ENCODE measurements at regions not wholly inside any gene's neighbourhood (a gene's known extent, or its start where the extent isn't known, plus 50 kb on each side); places are given as distances from the start of the nearest gene placed in this dataset.
"Not testable (repeated sequence)": the region's sequence is repeated elsewhere in the genome, so short reads cannot be mapped to it uniquely, and the experiment has no call there.

DNA sequence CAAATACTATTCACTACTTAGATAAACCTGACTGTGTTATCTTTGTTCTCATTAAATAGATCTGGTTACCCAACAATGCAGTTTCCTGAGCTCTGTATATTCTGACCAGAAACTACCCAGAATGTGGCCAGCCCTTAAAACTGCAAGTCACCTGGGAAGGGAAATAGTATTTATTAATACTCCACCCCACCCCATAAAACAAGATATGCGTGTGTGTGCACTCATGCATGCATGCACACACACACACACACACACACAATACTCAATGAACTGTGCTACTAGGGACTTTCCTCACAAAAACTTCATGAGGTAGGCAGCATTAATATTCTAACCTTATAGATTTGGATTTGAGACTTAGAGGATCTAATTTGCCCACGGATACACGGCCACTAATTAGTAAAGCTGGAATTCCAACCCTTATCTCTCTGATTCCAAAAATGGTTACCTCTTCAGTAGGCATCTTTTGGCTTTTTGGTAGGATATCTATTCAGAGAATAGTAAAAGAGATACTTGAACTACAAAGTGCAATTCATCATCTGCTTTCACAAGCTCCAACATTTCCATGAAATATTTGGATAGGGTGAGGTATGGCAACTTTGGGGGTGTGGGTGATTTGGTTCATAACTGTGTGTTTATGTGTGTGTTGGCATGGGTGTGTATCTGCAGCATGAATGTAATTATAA is 197.0 kb upstream of the CFAP20DC start:
- DNase-seq, result peak in 1 of 2 experiments; percentile 6

DNA sequence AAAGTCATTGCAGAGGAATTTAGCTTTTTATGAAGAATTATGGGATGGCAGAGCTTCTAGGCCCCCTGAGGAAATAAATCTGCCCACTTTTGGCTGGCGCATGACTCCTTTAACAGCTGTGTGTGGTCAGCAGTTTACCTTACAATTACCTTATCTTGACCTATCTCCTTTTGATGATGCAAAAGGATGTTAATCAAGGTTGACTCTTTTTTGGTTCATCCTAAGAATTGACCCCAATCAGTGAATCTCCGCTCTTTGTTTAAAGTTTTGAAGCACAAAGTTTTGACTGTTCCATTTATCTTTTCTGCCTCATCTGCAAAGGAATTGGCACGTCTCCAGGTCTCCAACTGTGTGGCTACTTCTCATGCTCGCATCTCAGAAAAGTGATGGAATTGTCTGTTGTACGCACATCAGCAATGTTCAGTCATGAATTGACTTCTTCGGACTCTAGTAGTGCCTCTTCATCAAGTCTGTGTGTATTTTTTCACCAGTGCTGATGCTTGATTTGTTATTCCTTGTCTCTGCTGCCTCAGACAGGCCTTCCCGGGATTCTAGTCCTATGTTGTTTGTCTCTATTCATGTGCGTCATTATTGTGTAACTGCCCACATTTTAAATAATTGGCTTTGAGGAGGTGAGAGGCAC is 196.2 kb upstream of the CFAP20DC start:
- DNase-seq, result no peak

DNA sequence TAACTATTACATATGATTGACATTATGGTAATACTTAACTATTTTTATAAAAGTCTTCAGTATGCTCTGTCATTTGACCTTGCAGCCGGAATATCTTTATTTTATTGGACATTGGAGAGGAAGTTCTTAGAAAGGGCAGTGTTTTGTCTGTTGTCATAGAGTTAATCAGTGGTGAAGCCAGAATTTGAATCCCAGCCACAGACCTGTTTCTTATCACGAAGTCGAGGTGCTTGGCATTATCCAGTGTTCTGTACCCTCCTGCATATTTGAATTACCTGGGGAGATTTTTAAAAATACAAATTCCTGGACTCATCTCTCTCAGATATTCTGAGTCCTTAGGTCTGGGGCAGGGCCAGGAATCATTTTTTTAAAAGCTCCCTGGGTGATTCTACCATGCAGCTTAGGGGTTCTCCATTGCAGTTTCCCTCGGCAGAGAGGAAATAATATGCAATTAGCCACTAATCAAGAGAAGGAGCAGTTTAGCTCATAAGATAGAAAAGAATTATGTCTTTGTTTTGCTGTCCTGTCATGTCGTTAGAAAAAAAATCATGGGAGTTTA is 195.6 kb upstream of the CFAP20DC start:
- no peak for DNase-seq

DNA sequence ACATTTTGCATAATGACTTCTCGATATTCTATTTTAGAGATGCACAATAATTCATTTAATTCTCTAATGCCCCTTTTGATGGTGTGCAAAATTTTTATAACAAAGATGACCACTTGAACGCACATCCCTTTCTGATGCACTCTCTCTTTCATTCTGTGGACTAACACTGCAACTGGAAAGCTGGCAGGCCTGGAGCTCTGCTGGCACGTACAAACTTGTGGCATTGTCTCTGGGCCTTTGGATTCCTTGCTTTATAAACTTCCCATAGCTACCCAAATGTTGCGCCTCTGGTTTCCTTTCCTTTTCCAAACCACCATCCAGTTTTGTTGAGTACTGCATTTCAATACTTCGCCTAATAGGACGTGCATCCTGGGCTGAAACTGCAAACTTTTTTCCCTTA is 194.5 kb upstream of the CFAP20DC start:
- no peak for DNase-seq

DNA sequence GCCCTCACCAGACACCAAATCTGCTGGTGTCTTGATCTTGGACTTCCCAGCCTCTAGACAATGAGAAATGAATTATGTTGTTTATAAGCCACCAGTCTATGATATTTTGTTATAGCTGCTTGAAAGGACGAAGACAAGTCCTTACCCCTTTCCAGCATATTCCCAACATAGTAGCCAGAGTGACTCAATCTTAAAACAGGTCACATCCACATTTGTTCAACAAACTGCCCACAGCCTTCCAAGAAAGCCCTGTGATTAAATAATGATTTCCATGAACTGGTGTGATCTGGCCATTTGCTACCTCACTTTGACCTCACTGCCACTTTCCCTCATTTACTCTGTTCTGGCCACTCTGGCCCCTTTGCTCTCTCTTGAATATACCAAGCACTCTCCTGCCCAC is 193.7 kb upstream of the CFAP20DC start:
- no peak for DNase-seq

DNA sequence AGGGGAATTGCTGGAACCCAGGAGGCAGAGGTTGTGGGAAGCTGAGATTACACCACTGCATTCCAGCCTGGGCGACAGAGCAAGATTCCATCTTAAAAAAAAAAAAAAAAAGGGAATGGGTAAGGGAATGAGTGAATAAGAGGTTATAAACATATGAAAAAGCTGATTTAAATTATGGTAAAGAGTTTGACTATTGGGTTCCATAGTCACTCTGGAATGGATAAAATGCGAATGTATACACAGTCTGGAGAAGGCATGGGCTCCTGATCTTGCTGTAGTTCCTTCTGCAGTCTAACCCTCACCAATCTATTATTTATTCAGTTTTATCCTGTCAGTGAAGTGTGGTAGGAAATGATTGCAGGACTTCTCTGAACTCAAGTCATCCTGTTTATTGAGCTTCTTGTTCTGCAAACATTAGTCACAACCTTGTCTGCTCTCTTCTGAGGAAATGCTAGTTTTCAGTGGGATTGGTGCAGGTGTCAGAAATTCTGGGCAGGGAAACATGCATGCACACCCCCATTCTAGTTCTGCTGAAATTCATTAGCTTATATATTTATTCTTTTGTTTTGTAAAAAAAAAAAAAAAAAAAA is 190.9 kb upstream of the CFAP20DC start:
- DNase-seq, result peak; percentile 9 to 15

DNA sequence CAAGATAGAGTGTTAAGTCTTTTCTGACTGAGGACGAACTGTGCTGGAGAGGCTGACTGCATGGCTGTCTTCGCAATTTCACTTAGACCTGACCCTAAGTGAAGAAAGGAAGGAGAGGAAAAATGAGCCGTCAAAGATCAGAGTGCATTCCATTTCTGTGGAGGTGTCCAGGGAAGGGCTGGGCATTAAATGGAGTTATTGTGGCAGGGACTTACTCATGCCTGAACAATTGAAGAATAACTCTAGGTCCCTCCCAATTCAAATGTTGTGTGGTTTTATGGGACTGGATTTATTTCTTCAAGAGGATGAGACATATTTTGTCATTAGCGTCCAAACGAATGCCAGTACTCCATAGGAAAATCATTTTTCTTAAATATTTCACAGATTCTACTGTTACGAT is 187.3 kb upstream of the CFAP20DC start:
- no peak for DNase-seq

DNA sequence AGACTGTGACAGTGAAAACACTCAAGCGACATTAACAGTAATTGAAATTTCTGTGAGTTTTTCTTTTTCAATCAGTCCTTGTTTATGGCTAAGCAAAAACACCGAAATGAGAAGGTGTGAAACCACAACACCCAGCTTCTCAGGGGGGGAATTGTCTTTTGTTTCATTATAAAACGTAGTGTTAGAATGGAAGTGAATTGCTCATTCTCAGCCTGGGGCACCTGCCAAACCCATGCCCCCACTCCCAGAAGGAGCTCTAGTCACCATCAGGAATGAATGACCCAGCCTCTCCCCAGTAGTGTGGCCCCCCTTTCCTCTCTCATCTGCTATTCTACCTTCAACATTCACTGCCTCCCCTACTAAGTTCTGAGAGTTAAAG is 185.8 kb upstream of the CFAP20DC start:
- DNase-seq, result no peak

DNA sequence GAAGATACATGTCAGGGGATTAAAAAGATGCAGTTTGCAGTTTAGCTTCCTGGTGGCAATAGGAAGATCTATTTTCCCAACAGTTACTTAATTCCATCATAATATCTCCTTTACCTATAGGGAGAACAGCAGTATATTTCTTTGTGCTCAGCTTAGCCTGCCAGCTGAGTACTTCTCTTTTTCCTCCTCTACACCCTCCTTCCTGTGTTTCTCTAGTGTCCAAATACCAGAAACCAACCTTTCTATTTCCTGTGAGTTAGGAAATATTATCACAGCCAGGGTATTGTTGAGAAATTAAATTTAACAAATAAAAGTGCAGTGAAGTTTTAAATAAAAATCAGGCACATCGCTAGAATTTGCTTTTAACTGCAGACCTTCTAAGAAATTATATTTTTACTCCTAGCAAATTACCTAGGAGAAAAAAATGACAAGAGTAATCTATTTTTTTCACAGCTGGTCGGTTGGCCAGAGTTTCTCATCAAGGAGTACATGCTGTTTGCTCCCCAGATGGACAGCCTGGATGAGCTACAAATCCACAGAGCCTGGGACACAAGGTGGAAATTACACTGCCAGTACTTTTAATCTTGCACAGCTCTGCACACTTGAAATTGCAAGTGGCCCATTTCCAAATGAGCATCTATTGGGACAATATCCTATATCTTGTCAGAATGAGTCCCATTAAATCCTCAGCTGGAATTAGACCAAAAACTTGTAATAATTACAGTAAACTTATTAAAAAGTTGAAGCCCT is 185.2 kb upstream of the CFAP20DC start:
- DNase-seq, result peak; percentile 89 to 96

DNA sequence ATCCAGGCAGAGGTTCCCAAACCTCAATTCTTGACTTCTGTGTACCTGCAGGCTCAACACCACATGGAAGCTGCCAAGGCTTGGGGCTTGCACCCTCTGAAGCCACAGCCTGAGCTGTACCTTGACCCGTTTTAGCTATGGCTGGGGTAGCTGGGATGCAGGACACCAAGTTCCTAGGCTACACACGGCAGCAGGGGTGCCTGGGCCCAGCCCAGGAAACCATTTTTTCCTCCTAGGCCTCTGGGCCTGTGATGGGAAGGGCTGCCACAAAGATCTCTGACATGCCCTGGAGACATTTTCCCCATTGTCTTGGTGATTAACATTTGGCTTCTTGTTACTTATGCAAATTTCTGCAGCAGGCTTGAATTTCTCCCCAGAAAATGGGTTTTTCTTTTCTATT is 180.6 kb upstream of the CFAP20DC start:
- DNase-seq, result not testable (repeated sequence)

DNA sequence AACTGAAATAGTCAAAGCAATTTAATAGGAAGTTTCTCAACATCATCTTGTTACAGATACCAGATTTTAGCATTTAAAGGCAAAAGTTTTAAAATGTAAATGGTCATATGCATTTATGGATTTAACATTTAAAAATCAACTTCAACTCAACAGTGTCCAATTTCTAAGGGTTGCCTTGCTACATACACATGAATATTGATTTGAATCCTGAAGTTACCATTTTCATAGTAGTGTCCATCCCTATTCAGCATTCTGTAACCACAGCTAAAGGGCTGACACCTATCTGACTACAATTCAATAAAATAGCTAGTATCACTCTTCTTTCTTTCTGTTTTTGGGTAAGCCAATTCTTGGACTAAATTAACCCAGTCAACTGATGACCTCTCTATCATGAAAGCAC is 164.0 kb upstream of the CFAP20DC start:
- DNase-seq, result no peak

DNA sequence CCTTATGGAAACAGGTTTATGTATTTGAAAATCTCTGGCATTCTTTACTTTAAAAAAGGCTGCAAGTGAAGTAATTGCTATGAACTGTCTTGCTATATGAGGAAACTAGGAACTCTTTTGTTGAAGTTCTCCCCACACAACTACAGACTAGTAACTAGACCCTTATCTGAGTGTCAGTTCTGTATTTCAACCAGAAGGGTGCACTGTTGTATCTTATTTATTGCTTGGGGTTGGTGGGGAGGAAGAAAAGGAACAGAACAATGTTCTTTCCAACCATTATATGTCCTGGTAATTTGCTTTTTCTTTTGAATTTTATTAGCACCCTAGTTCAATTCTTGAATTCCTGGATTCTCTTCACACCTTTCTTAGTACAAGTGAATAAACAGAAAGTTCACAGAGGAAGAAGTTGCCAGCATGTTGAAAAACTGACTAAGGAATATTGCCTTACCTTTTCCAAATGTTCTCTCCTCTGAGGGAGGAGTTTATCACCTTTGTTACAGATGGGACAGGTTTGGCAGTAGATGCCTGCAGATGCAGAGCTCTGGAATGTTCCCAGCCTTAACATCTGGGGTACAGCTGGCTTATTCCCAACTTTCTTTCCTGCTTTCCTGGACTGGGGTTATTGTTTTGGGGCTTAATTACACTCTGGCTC is 162.4 kb upstream of the CFAP20DC start:
- peak; percentile 69 to 75 for DNase-seq

DNA sequence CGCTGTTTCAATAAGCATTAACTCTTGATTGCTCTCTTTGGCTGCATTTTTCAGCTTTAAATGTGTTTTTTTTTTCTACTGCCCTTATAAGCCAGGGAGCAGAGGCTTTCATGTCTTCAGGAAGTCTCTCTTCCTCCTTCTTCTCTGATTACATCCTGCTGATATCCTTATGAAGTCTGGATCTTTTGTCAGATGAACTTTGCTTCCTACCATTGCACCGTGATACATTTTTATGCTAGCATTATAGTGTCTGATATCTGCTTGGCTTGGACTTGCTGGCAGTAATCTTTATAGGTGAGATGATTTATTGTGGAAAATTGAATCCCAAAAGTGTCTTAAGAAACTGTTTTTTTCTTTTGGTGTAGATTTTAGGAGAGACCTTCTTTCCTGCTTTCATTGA is 160.4 kb upstream of the CFAP20DC start:
- no peak for DNase-seq

DNA sequence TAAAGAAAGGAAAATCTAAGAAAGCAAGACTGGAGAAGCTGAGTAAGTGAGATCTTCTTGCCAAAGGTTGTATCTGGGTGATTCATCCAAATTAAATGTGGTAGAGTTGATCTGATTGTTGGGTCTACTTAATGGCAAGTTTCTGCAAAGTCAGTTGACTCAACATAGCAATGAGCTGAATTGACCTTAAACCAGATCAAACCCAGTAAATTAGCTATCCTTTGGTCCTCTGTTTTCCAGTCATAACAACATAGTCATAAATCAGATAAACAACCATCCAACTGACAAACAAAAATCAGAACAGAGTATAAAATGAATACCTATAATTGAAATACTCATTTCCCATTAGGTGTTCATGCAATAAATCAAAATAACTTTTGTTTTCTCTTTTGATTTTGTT is 142.6 kb upstream of the CFAP20DC start:
- no peak for DNase-seq

DNA sequence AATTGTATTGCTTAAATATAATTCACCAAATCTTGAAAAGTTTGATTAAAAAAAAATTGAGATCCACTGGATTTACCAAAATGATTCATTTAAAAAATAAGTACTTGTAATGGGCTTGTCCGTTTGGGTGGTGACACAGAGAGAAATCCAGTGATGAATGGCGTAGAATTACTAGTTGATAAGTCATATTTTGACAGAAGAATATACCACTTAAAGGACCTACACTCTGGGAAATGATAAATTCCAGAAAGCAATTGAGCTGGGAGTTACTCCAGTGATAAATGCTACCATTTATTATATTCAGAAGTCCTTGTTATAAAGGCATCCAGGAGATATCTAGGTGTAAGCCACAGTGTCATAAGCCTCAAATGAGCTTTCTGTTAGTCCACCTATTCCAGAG is 141.8 kb upstream of the CFAP20DC start:
- no peak for DNase-seq

DNA sequence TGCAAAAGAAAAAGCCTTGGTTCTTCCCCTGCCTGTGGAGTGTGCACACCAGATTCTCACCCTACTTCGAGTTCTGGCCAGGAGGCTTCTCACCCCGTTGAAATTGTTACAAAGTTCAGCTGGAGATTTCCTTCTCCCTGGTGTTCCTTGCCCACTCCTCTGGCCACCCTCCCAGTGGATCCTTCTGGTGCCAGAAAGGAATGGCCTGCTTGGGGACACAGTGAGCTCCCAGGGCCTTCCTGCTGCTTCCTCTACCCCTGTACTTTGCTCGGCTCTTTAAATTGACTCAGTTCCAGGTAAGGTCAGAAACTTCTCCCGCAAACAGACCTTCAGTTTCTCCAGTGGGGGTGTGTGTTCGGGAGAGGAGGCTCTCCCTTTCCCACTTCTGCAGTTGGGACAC is 140.1 kb upstream of the CFAP20DC start:
- no peak for DNase-seq

DNA sequence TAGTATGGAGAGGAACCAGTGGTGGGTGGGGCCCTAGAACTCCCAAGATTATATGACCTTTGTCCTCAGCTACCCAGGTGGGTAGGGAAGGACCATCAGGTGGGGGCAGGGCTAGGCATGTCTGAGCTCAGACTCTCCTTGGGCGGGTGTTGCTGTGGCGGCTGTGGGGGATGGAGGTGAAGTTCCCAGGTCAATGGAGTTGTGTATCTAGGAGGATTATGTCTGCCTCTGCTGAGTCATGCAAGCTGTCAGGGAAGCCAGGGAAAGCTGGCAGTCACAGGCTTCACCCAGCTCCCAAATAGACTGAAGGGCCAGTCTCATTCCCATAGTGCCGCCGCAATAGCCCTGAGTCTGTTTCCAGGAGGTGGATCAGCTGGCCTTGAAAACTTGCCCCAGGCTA is 139.7 kb upstream of the CFAP20DC start:
- no peak for DNase-seq

DNA sequence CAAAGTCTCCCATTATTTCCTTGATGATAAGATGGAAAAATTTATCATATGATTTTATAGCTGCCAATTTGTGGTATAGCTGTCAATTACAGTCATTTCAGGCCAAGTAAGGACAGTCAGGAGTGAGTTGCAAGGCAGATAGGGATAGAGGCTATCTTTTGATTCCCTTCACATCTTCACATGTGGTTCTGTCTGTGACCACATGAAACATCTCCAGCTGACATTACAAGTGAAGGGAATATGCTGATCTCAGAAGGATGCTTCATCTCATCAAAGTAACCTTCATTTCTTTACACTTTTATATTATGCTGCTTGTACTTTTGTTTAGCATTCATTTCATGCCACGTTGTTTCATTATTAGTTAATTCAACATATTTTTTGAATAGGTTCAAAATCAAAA is 136.9 kb upstream of the CFAP20DC start:
- DNase-seq, result no peak

DNA sequence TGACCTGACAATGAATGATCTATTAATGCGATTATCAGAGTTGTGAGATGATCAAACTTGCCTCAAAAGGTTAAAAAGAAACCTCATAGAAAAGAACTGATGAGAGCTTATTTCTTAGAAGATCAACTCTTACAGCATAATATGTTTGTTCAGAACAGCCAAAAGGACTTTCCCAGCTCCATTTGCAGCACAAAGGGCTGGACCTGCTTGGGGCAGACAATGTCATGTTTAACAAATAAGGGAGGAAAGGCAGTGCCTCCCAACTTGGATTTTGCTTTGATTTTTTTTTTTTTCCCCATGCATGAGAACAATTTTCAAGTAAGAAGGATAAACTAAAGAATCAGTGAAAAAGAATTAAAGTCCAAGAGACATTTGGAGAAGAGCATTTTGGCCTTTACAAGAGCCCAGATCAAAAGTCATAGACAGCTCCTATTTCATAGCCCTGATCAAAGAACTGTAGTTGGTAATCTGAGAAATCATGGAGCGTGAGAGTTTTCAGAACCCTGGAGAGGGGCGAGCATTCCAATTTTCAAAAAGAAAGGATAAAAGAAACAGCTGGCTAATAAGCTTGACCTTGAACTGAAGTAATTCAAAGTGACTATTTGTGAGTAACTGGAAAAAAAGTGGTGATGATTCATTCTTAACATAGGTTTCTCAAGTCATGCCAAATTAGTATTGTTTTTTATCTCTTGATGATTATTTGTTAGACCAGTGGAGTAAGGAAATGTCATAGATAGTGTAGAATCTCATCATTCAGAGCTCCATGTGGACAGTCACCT is 136.0 kb upstream of the CFAP20DC start:
- no peak for DNase-seq

DNA sequence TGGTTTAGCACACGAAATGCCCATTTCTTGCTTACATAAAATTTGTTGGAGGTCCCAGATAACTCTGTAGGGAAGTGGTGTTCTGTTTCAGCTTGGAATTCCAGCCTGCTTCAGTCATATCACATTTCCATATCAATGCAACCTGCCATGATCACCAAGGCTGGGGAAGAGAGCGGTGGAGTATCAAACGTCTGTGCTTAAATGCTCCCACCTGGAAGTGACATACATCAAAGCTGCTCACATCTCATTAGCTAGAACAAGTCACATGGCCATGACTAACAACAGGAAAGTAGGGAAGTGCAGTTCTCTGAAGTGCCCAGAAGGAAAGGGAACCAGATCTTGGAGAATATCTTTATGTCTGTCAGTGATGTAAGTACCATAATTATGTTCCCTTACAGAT is 130.2 kb upstream of the CFAP20DC start:
- DNase-seq, result no peak

DNA sequence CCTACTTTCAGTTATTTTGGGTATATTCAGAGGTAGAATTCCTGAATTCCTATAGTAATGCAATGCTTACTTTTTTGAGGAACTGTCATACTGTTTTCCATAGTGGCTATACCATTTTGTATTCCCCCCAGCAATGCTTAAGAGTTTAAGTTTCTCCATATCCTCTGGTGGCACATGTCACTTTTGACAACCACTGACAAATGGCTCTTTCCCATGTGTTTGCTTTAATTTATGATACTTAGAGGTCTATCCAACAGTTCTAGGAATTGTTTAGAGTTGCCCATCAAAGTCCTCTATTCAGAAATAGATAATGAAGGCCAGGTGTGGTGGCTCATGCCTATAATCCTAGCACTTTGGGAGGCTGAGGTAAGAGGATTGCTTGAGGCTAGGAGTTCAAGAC is 128.9 kb upstream of the CFAP20DC start:
- DNase-seq, result no peak

DNA sequence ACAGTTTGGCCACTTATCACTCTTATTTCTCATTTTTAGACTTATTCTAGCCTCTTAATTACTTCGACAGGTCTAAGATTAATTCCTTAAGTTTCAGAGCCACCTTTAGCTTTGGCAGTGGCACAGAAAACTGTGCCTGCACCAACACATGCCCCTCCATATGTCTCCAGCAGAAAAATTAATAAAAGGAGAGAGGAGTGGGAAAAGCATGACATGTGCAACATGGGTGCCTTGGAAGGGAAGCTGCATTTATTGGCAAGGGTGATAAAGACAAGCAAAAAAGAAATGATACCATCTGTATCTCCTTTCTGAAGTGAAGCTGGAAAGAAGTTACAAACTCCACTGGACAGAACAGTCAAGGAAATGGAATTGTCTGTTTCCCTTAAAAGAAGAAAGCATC is 121.7 kb upstream of the CFAP20DC start:
- DNase-seq, result no peak

Measured in AML-193 (cell line).